ENCODE measurements at regions not wholly inside any gene's neighbourhood (a gene's known extent, or its start where the extent isn't known, plus 50 kb on each side); places are given as distances from the start of the nearest gene placed in this dataset.

DNA sequence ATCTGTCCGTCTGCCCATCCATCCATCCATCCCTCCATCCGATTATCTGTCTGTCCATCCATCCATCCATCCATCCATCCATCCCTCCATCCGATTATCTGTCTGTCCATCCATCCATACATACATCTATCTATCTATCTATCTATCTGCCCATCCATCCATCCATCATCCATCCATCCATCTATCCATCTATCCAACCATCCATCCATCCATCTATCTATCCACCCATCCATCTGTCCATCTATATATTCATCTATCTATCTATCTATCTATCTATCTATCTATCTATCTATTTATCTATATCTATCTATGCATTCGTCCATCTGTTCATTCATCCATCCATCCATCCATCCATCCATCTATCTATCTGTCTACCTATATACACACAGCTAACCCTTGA is 471.1 kb upstream of the ZNF507 start:
- TF ChIP-seq, protein P1, sequence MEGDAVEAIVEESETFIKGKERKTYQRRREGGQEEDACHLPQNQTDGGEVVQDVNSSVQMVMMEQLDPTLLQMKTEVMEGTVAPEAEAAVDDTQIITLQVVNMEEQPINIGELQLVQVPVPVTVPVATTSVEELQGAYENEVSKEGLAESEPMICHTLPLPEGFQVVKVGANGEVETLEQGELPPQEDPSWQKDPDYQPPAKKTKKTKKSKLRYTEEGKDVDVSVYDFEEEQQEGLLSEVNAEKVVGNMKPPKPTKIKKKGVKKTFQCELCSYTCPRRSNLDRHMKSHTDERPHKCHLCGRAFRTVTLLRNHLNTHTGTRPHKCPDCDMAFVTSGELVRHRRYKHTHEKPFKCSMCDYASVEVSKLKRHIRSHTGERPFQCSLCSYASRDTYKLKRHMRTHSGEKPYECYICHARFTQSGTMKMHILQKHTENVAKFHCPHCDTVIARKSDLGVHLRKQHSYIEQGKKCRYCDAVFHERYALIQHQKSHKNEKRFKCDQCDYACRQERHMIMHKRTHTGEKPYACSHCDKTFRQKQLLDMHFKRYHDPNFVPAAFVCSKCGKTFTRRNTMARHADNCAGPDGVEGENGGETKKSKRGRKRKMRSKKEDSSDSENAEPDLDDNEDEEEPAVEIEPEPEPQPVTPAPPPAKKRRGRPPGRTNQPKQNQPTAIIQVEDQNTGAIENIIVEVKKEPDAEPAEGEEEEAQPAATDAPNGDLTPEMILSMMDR (IDR thresholded peaks at IDR 0.05), result no peak
- no peak overlapping the region for H3K27ac Mint-ChIP-seq
- H3K36me3 Mint-ChIP-seq (ENCODE audit: low read depth), result peaks cover 4% of the 10 kb centered on the region; the same call in 1 of the 2 replicates
- H3K4me3 Mint-ChIP-seq, result no peak overlapping the region
- no peaks in the 10 kb centered on the region for H3K4me1 Mint-ChIP-seq (ENCODE audit: low read depth)
- peaks cover 70% of the 10 kb centered on the region for H3K9me3 Mint-ChIP-seq
- DNase-seq, result no peak
- H3K27me3 Mint-ChIP-seq (ENCODE audit: insufficient read depth), result no peaks in the 10 kb centered on the region; the same call in none of the 2 replicates

DNA sequence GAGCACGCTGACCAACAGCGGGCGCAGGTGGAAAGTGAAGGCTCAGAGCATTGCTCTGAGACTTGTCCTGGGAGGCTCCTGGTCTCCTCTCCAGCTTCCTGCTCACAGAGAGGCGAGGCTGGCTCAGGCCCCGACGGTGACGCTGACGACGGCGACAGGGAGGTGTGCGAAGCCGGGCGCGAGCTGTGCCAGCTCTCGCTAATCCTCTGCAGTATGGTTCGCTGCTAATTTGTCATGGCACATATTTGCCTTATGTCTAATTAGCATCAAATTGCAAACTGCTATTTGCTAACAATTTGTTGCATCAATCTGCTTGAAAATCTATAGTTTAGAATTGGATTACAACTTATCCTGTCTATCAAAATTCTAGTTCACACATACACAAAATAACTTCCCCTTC is 469.8 kb upstream of the ZNF507 start:
- Mint-ChIP-seq H3K4me1 (ENCODE audit: low read depth) (no peaks in the 10 kb centered on the region), H3K4me3 (no peak overlapping the region), H3K36me3 (ENCODE audit: low read depth) (peaks cover 4% of the 10 kb centered on the region; the same call in 1 of the 2 replicates), H3K27ac (no peak overlapping the region), H3K9me3 (peaks cover 65% of the 10 kb centered on the region), H3K27me3 (ENCODE audit: insufficient read depth) (no peaks in the 10 kb centered on the region; the same call in none of the 2 replicates)
- TF ChIP-seq, protein P1 (IDR thresholded peaks at IDR 0.05), result no peak
- DNase-seq, result no peak

DNA sequence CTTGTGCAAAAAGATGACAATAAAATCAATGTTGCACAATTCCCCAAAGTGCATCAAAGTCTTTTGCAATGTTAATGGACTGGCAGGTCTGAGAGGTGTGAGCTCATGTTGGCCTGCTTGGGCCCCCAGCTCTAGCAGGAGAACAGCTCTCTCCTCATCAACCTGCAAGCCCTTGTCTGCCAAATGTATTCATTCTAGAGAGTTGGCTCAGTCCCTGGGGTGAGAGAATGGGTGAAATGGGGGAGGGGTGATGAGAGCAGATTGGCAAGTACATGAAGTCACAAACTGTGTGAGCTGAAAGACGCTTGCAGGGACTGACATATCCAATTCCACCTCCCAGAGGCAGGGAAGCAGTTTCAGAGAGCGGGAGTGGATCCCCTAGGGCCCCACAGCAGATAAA is 465.1 kb upstream of the ZNF507 start:
- Mint-ChIP-seq H3K9me3 (peaks cover 67% of the 10 kb centered on the region), H3K4me3 (no peak overlapping the region), H3K36me3 (ENCODE audit: low read depth) (no peaks in the 10 kb centered on the region), H3K27me3 (ENCODE audit: insufficient read depth) (no peaks in the 10 kb centered on the region), H3K27ac (no peak overlapping the region), H3K4me1 (ENCODE audit: low read depth) (no peaks in the 10 kb centered on the region)
- no peak for DNase-seq
- TF ChIP-seq, protein P1 (IDR thresholded peaks at IDR 0.05), result no peak

DNA sequence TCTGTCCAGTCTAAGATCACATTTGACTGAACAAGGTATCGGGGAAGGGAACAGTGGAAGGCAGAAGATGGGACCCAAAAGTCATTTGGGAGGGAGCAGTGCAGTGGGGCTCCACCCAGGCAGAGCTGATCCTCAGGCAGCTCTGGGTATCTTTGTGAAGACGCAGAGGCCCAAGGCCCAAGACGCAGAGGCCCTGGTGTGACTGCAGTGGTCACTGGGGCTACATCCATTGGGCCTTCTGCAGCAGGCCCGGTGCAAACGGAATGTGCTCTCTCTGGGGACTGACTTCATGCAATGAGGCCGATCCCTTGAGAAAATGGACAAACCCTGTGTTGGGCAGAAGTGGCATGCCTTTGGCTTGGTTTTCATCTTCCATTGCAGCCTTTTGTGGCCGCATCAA is 463.4 kb upstream of the ZNF507 start:
- TF ChIP-seq, protein P1 (IDR thresholded peaks at IDR 0.05), result no peak
- no peaks in the 10 kb centered on the region for H3K36me3 Mint-ChIP-seq (ENCODE audit: low read depth)

DNA sequence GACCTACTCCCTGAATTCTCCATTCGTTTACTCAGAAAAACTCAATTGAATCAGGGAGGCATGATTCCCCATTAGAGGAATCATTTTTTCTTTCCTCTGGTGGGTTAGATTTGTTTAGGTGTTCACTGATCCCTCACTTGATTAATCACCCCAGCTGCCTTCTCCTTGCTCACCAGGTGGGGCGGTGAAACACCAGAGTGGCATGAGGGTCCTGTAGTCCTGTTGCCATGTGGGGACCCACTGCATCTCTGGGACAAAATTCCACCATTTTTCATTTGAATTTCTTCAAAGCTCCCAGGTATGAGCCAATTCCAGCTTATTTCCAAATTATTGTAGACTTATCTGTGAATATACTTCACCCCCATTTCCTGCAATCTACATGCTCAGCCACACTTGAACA is 462.7 kb upstream of the ZNF507 start:
- Mint-ChIP-seq H3K4me1 (ENCODE audit: low read depth) (no peaks in the 10 kb centered on the region), H3K4me3 (no peak overlapping the region), H3K9me3 (peaks cover 73% of the 10 kb centered on the region), H3K27me3 (ENCODE audit: insufficient read depth) (no peaks in the 10 kb centered on the region), H3K36me3 (ENCODE audit: low read depth) (no peaks in the 10 kb centered on the region), H3K27ac (no peak overlapping the region)
- TF ChIP-seq, protein P1 (IDR thresholded peaks at IDR 0.05), result no peak
- no peak for DNase-seq

More for the DNA sequence above, 463.4 kb upstream of the ZNF507 start:
- H3K9me3 Mint-ChIP-seq, result peaks cover 74% of the 10 kb centered on the region
- H3K4me3 Mint-ChIP-seq, result no peak overlapping the region
- H3K4me1 Mint-ChIP-seq (ENCODE audit: low read depth), result no peaks in the 10 kb centered on the region
- no peak overlapping the region for H3K27ac Mint-ChIP-seq
- no peaks in the 10 kb centered on the region for H3K27me3 Mint-ChIP-seq (ENCODE audit: insufficient read depth)
- no peak for DNase-seq

All from HFFc6 (cell line).